GM13976 (cell line): ENCODE measurements at regions not wholly inside any gene's neighbourhood (a gene's known extent, or its start where the extent isn't known, plus 50 kb on each side); places are given as distances from the start of the nearest gene placed in this dataset.

Experiments used
- DNase-seq: peaks from one replicate; pipeline ENCODE4 v3.0.0; 2012; ENCODE audit warnings: low spot score
- in situ Hi-C: fragments of 300-500 bp; cut with MboI; formaldehyde crosslinking; loops from one replicate; pipeline ENCODE4 v1.12.0; 2022; ENCODE audit warnings: low sequenced_read_pairs, mixed read lengths, inconsistent platforms; ENCODE audit not compliant: unreplicated experiment
- TF ChIP-seq, protein P1 (sequence below): IDR thresholded peaks from 2 replicates; pipeline ENCODE4 v1.5.1; 2012; ENCODE audit warnings: borderline replicate concordance, mild to moderate bottlenecking; ENCODE audit not compliant: insufficient read depth; ENCODE audit errors: extremely low read depth, missing control alignments, control extremely low read depth

DNA sequence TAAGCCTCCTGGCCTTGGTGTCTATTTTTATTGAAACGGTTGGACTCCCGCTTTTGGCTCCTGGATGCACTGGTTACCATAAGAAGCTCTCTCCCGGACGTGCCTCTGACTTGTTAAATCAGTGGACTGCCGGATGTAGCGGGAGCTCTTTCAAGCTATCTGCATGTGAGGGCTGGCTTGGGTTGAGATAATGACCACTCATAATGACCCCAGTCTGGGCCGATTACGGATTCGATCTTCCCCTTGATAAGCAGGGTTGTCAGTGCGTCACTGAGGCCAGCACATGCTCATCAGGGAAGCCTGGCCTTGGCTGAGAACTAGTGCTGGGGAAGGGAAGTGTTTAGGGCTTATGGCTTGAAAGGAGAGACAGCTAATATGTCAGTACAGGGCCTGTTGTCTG is 528.1 kb downstream of the CDH26 start:
- in situ Hi-C loops: no loop called here
- DNase-seq: no peak
- TF ChIP-seq, protein P1, sequence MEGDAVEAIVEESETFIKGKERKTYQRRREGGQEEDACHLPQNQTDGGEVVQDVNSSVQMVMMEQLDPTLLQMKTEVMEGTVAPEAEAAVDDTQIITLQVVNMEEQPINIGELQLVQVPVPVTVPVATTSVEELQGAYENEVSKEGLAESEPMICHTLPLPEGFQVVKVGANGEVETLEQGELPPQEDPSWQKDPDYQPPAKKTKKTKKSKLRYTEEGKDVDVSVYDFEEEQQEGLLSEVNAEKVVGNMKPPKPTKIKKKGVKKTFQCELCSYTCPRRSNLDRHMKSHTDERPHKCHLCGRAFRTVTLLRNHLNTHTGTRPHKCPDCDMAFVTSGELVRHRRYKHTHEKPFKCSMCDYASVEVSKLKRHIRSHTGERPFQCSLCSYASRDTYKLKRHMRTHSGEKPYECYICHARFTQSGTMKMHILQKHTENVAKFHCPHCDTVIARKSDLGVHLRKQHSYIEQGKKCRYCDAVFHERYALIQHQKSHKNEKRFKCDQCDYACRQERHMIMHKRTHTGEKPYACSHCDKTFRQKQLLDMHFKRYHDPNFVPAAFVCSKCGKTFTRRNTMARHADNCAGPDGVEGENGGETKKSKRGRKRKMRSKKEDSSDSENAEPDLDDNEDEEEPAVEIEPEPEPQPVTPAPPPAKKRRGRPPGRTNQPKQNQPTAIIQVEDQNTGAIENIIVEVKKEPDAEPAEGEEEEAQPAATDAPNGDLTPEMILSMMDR: no peak

DNA sequence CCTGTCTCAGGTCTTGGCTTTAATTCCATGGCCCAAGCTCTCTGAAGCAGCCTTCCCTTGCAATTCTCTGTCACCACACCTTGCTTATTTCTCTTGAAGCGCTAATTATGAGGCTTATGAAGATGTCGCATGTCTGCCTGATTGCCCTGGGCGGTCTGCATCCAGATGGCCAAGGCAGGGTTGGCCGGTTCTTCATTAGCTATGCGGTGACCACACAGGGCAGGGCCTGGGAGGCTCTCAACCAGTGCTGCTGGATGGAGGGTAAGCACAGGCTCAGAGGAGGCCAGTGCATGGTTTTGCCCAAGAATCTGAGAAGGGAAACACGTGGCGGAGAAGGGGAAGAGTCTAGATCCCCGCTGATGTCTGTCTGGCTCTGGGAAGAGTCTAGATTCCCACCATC is 528.7 kb downstream of the CDH26 start:
- TF ChIP-seq, protein P1: no peak
- no peak for DNase-seq
- in situ Hi-C loops: no loop called here

DNA sequence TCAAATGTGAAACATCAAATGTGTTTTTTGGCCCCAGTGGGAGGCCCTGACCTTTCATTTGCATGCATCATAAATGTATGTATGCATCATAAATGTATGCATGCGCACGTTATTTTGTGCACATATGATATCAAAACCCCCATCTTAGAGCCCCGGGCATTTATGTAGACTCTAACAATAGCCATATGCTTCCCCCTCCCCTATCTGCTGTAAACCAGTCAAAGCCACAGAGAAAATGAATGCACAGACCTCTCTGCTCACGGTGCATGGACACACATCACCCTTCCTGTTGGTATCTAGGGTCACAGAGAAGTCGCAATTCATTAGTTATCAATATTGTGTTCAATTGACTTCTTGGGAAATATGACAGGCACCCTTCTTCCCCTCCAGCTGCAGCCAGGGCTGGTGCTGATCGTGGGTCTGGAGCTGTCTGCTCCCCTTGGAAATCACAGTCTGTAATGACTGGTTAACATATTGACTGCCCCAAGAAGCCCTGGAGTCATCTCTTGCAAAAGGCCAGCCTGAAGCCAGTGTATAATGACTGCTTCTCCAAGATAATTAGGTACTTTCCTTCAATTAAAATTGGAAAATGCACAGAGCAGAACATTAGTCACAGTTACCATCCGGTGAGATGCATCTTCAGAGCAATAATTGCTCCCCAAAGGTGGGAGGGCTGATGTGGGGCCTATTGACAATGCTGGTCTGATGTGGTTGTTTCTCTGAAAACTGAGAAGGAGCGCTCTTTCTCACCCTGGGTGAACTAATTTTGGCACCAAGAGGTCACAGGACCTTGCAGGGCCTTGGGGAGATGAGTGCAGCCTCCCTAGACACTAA is 532.2 kb downstream of the CDH26 start:
- TF ChIP-seq, protein P1: no peak
- in situ Hi-C loops: no loop called here

DNA sequence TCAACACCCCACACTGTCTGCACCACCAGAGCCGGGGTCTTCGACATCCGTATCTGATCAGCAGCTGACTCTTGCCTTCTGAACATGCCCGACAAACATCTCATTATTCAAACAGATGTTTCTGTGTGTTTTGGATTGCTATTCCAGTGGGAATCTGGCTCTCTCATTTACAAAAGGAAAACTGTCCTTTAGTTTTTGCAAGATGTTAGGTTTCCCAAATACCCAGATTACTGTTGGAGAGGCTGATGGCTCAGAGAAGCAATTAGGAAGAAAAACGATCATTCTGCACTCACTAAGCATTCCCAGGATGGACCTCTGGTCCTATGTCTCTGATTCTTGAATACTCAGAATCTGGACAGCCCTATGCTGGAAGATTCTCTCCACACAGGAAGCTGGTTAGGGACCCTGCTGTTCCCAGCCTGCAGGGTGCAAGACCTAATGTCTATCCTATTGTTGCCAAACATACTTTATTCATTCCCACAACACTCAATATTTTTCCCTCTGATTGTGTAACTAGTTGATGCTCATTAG is 532.9 kb downstream of the CDH26 start:
- in situ Hi-C loops: no loop called here
- DNase-seq: no peak
- TF ChIP-seq, protein P1: no peak

More for the DNA sequence above, 532.2 kb downstream of the CDH26 start:
- no peak for DNase-seq

DNA sequence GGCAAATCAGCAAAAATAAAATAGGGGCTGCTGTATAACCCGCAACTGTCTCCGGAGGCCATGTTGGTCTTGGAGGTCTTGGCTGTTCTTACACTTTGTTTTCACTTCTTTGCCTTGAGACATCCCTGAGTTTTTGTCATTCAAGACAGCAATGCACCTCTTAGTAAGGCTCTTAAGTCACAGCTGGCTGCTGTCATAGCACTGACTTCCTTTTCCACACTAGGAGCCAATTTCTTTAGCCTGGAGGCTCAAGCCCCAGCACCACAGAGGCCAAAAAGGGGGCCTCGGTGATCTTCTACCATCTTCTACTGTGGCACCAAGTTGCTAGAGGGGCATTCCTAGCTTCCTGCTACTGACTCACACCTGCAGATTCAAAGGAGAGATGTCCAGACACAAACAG is 536.3 kb downstream of the CDH26 start:
- DNase-seq: no peak
- in situ Hi-C loops: no loop called here
- TF ChIP-seq, protein P1: no peak

DNA sequence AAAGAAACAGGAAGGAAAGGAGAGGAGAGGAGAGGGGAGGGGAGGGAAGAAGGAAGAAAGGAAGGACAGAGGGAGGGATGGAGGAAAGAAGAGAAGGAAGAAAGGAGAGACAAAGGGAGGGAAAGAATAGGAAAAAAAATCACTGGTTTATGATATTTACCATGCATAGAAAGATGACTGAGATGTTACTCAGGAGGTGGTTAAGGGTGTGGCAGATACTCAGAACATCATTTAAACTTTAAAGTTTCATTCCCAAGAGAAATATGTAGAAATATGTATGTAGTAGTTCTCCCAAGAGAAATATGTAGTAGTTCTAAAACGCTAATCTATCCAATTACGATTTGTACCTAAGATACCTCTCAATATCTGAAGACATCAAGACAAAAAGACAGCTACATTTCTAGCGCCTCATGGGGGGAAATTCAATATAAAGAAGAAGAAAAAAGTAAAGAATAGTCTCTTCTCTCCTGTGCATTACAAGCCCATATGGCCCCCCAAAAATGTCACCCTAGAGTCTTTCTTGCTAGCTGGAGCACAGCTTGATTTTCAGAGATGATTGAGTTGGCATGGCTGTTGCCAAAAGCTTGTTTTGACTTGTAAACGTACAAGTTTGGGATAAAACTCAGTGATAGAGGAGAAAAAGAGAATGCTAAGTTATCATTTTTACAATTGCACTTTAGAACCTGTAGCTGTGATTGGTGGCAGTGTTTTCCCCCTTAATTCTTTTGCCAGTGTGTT is 539.2 kb downstream of the CDH26 start:
- TF ChIP-seq, protein P1: no peak
- DNase-seq: no peak
- in situ Hi-C loops: no loop called here
